ENCODE measurements at regions not wholly inside any gene's neighbourhood (a gene's known extent, or its start where the extent isn't known, plus 50 kb on each side); places are given as distances from the start of the nearest gene placed in this dataset.

DNA sequence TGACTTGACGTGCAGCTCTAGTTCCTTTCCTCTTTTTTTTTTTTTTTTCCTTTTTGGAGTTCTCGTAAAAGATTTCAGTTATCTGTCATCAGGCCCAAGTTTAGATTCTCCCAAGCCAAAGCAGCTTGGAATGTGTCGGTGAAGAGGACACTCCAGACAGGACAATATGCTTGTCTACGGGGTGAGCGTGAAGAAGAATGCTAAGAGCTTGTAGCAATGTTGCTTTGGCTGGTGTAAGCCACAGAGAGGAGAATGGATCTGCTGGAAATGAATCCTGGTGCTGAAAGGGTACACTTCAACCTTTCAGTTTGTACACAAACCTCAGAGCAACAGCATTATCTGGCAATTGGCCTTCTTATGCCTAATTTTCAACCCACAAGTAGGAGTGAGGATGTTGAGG lies 92.4 kb downstream of the ISL1 start:
- ChIA-PET CTCF (no interaction called here), POLR2A (no interaction called here)
- ATAC-seq (no peak), DNase-seq (ENCODE audit: low read depth, low spot score) (no peak)
- Histone ChIP-seq H3K9me3 (ENCODE audit: control insufficient read depth, insufficient read depth, low read depth, low read length) (no peaks in the 10 kb centered on the region), H3K27ac (ENCODE audit: low read length) (no peak overlapping the region), H3K4me1 (ENCODE audit: control insufficient read depth, insufficient read depth, low read length) (no peaks in the 10 kb centered on the region), H3K4me3 (ENCODE audit: low read depth in 2 of 2, low read length in 2 of 2) (no peak overlapping the region), H3K36me3 (ENCODE audit: control insufficient read depth, insufficient read depth, low read length) (no peaks in the 10 kb centered on the region), H3K27me3 (ENCODE audit: control insufficient read depth, insufficient read depth, low read length) (no peaks in the 10 kb centered on the region)
- in situ Hi-C loops (cut with HindIII; ENCODE audit: low pct_unique_long_range_greater_than_20kb, low sequenced_read_pairs) = no loop called here
- TF ChIP-seq, protein P1, sequence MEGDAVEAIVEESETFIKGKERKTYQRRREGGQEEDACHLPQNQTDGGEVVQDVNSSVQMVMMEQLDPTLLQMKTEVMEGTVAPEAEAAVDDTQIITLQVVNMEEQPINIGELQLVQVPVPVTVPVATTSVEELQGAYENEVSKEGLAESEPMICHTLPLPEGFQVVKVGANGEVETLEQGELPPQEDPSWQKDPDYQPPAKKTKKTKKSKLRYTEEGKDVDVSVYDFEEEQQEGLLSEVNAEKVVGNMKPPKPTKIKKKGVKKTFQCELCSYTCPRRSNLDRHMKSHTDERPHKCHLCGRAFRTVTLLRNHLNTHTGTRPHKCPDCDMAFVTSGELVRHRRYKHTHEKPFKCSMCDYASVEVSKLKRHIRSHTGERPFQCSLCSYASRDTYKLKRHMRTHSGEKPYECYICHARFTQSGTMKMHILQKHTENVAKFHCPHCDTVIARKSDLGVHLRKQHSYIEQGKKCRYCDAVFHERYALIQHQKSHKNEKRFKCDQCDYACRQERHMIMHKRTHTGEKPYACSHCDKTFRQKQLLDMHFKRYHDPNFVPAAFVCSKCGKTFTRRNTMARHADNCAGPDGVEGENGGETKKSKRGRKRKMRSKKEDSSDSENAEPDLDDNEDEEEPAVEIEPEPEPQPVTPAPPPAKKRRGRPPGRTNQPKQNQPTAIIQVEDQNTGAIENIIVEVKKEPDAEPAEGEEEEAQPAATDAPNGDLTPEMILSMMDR (IDR thresholded peaks at IDR 0.05) = no peak
- BruUV-seq (replicated peaks) = no TSS peak
- intact Hi-C loops (cut with micrococcal nuclease; ENCODE audit: unreplicated experiment) = no loop called here

DNA sequence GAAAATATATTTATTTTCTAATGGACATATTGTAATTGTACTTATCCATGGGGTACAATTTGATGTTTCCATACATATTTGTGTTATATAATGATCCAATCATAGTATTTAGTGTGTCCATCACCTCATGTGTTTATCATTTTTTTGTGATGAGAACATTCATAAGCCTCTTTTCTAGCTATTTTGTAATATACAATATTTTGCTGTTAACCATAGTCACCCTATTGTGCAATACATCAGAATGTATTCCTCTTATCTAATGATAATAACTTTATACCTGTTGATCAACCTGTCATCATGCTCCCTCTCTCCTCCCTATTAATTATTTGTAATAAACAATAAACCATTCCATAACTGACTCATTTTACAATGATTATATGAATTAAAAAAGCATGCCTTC lies 93.2 kb downstream of the ISL1 start:
- ATAC-seq (no peak), DNase-seq (ENCODE audit: low read depth, low spot score) (no peak)
- BruUV-seq (replicated peaks) = no TSS peak
- TF ChIP-seq, protein P2, sequence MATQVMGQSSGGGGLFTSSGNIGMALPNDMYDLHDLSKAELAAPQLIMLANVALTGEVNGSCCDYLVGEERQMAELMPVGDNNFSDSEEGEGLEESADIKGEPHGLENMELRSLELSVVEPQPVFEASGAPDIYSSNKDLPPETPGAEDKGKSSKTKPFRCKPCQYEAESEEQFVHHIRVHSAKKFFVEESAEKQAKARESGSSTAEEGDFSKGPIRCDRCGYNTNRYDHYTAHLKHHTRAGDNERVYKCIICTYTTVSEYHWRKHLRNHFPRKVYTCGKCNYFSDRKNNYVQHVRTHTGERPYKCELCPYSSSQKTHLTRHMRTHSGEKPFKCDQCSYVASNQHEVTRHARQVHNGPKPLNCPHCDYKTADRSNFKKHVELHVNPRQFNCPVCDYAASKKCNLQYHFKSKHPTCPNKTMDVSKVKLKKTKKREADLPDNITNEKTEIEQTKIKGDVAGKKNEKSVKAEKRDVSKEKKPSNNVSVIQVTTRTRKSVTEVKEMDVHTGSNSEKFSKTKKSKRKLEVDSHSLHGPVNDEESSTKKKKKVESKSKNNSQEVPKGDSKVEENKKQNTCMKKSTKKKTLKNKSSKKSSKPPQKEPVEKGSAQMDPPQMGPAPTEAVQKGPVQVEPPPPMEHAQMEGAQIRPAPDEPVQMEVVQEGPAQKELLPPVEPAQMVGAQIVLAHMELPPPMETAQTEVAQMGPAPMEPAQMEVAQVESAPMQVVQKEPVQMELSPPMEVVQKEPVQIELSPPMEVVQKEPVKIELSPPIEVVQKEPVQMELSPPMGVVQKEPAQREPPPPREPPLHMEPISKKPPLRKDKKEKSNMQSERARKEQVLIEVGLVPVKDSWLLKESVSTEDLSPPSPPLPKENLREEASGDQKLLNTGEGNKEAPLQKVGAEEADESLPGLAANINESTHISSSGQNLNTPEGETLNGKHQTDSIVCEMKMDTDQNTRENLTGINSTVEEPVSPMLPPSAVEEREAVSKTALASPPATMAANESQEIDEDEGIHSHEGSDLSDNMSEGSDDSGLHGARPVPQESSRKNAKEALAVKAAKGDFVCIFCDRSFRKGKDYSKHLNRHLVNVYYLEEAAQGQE (IDR thresholded peaks at IDR 0.05; ENCODE audit: insufficient read depth in 1 of 2, low read depth in 2 of 2, low read length in 1 of 2) = no peak
- no peak for TF ChIP-seq TCF7L2 (IDR thresholded peaks at IDR 0.05; ENCODE audit: low read depth, low read length)
- no peak for TF ChIP-seq SIN3A (IDR thresholded peaks at IDR 0.05; ENCODE audit: borderline replicate concordance, insufficient read depth, low read depth, low read length)
- TF ChIP-seq, protein P1 (IDR thresholded peaks at IDR 0.05) = no peak
- TF ChIP-seq POLR2AphosphoS5 (IDR thresholded peaks at IDR 0.05; ENCODE audit: low read depth, low read length) = no peak
- Histone ChIP-seq H3K4me3 (ENCODE audit: low read depth in 2 of 2, low read length in 2 of 2) (no peak overlapping the region), H3K4me1 (ENCODE audit: control insufficient read depth, insufficient read depth, low read length) (no peaks in the 10 kb centered on the region), H3K9me3 (ENCODE audit: control insufficient read depth, insufficient read depth, low read depth, low read length) (no peaks in the 10 kb centered on the region), H3K27ac (ENCODE audit: low read length) (no peak overlapping the region), H3K36me3 (ENCODE audit: control insufficient read depth, insufficient read depth, low read length) (no peaks in the 10 kb centered on the region), H3K27me3 (ENCODE audit: control insufficient read depth, insufficient read depth, low read length) (no peaks in the 10 kb centered on the region)
- ChIA-PET POLR2A (no interaction called here), CTCF (no interaction called here)
- in situ Hi-C loops (cut with HindIII; ENCODE audit: low pct_unique_long_range_greater_than_20kb, low sequenced_read_pairs) = no loop called here
- intact Hi-C loops (cut with micrococcal nuclease; ENCODE audit: unreplicated experiment) = no loop called here

DNA sequence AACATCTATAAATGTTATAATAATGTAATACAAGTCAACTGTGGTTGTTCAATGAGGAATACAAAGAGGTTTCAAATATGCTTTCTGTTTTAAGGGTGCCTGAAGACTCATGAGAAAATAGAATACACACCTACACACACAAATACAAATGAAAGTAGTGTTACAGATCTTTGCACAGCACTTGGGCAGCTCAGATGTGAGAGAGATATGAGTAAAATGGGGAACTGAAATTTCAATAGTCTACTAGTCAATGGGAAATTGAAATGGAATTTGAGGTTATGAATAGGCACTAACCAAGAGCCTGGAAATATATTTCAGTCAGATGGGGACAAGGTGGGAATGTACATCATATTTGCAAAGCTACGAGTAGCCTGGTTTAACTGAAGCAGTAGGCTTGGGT lies 96.6 kb downstream of the ISL1 start:
- BruUV-seq (replicated peaks) = no TSS peak
- ChIA-PET POLR2A (no interaction called here), CTCF (interaction anchor here (0.6 kb wide), 1 partner anchor 1686 kb away, joined by 4 read pairs; no protein-coding TSS in a partner anchor)
- no peaks in the 10 kb centered on the region for H3K27me3 ChIP-seq (ENCODE audit: control insufficient read depth, insufficient read depth, low read length)
- no peak for ATAC-seq
- intact Hi-C loops (cut with micrococcal nuclease; ENCODE audit: unreplicated experiment) (no loop called here), in situ Hi-C loops (cut with HindIII; ENCODE audit: low pct_unique_long_range_greater_than_20kb, low sequenced_read_pairs) (no loop called here)
- H3K9me3 ChIP-seq (ENCODE audit: control insufficient read depth, insufficient read depth, low read depth, low read length) = no peaks in the 10 kb centered on the region
- H3K27ac ChIP-seq (ENCODE audit: low read length) = no peak overlapping the region
- DNase-seq (ENCODE audit: low read depth, low spot score) = no peak
- no peak overlapping the region for H3K4me3 ChIP-seq (ENCODE audit: low read depth in 2 of 2, low read length in 2 of 2)
- TF ChIP-seq, protein P1 (IDR thresholded peaks at IDR 0.05) = no peak
- TF ChIP-seq TCF7L2 (IDR thresholded peaks at IDR 0.05; ENCODE audit: low read depth, low read length) (no peak), POLR2AphosphoS5 (IDR thresholded peaks at IDR 0.05; ENCODE audit: low read depth, low read length) (no peak), SIN3A (IDR thresholded peaks at IDR 0.05; ENCODE audit: borderline replicate concordance, insufficient read depth, low read depth, low read length) (no peak)
- TF ChIP-seq, protein P2 (IDR thresholded peaks at IDR 0.05; ENCODE audit: insufficient read depth in 1 of 2, low read depth in 2 of 2, low read length in 1 of 2) = no peak
- no peaks in the 10 kb centered on the region for H3K36me3 ChIP-seq (ENCODE audit: control insufficient read depth, insufficient read depth, low read length)
- H3K4me1 ChIP-seq (ENCODE audit: control insufficient read depth, insufficient read depth, low read length) = no peaks in the 10 kb centered on the region

Measured in Panc1 (cell line).